ENCODE measurements at regions not wholly inside any gene's neighbourhood (a gene's known extent, or its start where the extent isn't known, plus 50 kb on each side); places are given as distances from the start of the nearest gene placed in this dataset.
"Not testable (repeated sequence)": the region's sequence is repeated elsewhere in the genome, so short reads cannot be mapped to it uniquely, and the experiment has no call there.

- no peak for DNase-seq
Measured at GRCh38 chr6:141208101-141208500, 924.6 kb upstream of the GJE1 start.

DNA sequence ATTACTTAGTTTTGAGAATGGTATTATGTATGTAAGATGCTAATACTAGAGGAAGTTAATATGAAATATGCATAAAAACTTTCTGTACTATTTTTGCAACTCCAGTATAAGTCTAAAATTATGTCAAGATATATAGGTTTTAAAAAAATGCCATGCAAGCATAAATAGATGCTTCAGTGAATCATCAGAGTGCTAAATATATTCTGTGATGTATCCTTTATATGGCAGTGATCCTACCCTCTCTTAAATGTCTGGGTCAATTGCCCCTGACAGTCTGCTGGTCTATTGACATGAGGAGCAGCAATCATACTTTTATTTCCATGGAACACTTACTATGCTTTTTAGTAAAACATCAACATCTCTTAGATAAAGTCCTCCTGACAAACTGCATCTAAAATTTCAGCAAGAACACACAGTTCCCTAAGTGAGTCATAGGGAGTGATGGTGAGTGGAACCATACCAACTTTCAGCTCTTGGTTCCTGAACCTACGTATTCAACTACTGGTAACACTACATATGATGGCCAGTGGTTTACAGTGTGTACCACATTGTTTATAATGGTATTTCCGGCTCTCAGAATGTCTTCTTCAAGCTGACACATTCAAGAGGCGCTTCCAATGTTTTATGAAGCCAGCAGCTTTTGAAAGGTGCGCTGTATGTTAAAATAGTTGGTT, 928.7 kb upstream of the GJE1 start:
- no peak for DNase-seq

- no peak for DNase-seq
Measured at GRCh38 chr6:141202626-141203025, 930.1 kb upstream of the GJE1 start.

DNA sequence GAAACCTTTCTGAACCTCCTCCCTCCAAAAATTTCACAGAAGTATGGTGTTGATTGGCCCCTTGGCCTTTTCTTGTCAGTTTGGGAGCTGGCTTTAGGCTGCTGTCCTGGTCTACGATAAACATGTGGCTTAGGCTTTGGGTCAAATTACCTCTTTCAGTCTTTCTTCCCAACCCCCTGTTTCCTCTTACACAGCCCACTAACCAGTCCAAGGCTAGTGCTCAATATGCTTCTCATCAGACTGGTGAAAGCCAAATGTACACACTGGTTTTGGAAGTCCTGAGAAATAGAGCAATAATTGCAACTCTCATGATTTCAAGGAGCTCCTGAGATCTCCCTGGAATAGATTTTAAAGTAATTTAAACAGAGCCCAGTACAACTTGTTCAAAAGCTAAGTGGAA, 933.7 kb upstream of the GJE1 start:
- no peak for DNase-seq

GRCh38 chr6:141195251-141195832, 937.4 kb upstream of the GJE1 start:
- DNase-seq, result no peak

- no peak for DNase-seq
Measured at GRCh38 chr6:141183368-141183767, 949.4 kb upstream of the GJE1 start.

GRCh38 chr6:141175458-141175857, 957.3 kb upstream of the GJE1 start:
- not testable (repeated sequence) for DNase-seq

DNA sequence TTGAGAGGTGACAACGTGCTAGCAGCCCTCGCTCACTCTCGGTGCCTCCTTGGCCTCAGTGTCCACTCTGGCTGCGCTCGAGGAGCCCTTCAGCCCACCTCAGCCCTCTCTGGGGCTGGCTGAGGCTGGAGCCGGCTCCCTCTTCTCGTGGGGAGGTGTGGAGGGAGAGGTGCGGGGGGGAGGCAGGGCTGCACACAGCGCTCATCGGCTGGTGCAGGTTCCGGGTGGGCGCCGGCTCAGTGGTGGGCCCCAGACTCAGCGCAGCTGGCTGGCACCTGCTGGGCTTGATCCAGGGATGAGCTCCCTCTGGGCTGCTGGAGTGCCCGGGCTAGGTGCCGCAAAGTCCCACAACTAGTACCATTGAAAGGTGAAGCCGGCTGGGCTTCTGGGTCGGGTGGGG, 957.8 kb upstream of the GJE1 start:
- DNase-seq, result no peak

- no peak for DNase-seq
Measured at GRCh38 chr6:141173529-141173928, 959.2 kb upstream of the GJE1 start.

DNA sequence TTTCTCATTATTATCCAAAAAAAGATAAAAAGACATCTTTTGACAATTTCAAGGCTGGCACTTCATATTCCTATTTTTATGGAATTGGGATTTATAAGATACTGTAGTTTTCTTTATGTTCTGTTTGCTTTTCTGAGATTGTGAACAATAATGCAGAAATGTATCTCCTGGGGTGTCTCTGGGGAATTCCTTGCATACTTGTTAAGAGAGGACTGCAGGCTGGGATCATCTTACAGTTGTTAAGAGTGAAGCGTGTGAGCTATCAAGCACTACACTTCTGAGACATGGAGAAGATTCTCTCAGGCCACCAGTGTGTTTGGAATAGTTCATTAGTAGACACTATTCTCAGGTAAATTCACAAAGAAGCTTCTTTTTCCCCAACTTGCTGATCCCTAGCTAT, 963.3 kb upstream of the GJE1 start:
- no peak for DNase-seq

DNA sequence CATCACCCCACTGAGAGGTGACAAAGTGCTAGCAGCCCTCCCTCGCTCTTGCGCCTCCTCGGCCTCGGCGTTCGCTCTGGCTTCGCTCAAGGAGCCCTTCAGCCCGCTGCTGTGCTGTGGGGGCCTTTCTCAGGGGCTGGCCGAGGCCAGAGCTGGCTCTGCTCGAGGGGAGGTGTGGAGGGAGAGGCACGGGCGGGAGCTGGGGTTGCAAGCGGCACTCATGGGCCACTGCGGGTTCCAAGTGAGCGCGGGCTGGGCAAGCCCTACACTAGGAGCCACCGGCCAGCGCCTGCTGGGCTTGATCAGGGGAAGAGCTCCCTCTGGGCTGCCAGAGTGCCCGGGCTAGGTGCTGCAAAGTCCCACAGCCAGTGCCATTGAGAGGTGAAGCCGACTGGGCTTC, 964.8 kb upstream of the GJE1 start:
- no peak for DNase-seq

DNA sequence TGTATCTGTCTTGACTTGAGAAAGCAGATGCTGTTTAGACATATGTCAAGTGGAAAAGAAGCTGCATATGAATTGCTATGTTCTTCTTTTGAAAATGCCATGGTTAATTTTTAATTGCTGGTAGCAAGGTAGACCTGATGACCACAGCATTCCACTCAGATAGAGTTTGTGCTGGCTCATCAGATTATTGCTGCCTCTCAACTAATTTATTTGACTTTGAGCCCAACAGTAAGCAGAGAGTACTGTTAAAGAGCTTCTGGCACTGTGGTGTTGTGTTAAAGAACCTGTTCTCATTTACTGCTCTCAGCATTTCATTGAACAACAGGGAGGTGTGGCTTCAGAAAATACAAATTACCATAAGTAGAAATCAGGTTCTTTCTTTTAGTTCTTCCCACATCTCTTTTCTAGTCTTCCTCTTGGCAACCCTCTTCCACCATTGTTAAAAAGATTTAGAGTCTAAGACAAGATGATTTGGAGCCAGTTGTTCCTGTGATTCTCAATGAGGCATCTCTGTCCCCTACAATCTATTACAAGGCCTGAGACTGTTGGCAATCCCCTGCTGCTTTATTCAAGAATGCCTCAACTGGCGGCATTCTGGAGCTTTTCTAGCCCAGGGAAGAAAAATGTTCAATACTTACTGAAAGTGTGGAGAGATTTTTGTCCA, 967.6 kb upstream of the GJE1 start:
- no peak for DNase-seq

DNA sequence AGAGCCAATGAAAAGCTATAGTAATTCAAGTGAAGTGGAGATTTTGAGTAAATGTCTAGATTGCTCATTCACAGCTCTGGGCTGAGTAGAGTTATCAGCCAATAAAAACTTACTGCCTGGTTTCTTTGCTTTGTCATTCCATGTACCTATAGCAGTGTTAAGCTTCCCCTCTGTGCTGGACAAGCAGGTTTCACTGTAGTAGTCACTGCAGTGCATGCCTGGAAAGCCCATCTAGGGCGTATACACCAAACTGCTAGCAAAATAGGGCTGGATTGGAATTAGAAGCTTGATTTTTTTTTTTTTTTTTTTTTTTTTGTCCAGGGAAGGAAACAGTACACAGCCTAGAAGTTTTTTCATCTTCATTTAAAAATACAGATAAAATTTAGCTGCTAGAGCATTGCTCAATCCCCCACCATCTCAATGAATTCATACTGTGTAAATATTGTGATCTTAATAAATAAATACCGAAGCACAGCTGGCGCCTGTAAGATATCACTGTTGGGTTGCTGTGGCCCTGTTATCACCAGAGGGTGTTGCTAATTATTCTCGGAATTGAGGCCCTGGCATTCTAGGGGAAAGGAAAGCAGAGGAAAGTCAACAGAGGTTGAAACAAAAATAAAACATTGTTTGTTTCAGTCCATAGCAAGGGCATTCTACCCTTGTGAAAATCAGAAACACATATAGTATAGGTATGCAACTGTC, 968.5 kb upstream of the GJE1 start:
- DNase-seq, result no peak

DNA sequence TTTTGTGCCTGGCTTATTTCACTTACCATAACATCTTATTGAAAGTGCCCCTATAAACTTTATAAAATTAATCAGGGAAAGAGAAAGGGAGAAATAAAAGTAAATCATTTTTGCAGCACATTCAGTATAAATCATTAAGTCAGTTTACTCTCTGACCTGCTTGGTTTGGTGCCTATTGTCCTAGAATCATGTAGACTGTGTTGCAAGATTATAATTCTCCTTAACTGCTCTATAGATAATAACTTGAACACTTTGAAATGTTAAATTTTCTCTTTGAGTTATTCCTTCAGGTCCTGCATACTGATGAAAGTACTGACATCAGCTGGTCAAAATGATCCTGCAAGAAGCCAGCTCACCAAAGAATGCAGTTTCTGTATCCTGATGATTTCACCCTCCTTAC, 969.6 kb upstream of the GJE1 start:
- no peak for DNase-seq

- no peak for DNase-seq
Measured at GRCh38 chr6:141158740-141159139, 974.0 kb upstream of the GJE1 start.

DNA sequence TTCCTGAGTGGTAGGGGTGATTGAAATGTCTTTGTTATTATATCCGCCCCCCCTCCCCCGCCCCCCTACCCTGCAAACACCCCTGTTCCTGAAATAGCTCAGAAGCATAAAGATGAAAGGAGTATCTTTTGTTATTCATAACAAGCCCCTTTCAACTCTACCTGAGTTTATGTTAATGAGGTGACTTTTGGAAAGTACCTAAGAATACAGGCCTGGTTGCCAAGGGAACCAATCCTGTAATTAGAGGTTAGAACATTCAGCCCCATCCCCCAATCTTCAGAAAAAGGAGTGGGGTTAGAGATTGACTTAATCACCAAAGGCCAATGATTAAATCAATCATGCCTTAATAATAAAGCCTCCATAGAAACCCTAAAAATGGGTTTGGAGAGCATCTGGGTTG, 979.2 kb upstream of the GJE1 start:
- DNase-seq, result peak; percentile 8

GRCh38 chr6:141152951-141153350, 979.8 kb upstream of the GJE1 start:
- DNase-seq, result no peak

DNA sequence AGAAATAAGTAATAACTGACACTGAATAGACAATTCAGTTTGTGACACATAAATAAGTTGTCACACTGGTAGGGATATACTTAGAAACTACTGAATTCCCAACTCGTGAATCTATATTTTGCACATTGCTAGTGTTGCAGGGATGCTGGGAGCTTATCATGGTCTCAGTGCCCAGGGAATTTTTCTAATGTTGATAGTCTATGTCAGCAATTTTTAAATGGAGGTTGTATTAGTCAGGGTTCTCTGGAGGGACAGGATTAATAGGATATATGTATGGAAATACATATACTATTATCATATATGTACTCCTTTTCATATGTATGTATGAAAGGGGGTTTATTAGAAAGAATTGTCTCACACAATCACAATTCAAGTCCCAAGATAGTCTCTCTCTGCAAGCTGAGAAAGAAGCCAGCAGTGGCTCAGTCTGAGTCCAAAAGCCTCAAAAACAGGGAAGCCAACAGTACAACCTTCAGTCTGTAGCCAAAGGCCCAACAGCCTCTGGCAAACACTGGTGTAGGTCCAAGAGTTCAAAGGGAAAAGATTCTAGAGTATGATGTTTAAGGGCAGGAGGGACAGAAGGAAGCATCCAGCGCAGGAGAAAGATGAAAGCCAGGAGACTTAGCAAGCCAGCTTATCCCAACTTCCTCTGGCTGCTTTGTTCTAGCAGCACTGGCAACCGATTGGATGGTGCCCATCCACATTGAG, 980.9 kb upstream of the GJE1 start:
- no peak for DNase-seq

DNA sequence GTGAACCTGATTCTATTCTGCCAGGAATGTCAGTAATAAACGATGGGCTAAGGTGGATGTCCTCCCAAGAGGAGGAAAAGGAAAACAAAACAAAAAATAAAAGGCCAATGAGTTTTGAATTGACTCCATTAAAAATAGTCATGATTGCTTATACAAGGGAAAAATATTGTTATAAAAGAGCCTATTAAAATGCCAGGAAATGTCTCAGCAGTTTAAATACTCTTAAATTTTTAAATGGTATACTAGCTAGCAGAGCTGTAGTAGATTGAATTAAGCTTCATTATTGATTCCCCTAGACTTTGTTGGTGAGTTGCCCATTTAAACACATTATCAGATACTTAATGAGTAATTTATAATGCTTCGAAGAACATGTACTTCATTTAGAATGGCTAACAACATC, 990.9 kb upstream of the GJE1 start:
- no peak for DNase-seq

- DNase-seq, result no peak
Measured at GRCh38 chr6:141140905-141141304, 991.8 kb upstream of the GJE1 start.

DNA sequence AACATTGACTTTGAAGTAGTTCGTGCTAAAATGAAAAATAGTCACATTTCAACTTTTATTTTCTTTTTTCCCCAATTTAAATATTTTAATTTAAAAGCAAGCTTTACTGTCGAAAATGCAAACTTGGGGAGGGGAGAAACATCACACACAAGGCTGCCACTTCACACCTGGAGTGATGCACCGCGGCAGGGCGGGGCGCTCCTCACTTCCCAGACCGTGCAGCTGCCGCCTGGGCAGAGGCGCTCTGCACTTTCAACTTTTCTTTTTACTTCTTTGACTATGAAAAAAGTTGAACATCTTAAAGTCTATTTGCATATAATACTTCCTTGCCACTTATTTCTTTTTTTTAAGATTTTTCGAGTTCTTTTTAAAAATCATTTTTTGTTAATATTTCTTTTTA, 993.3 kb upstream of the GJE1 start:
- DNase-seq, result no peak

GRCh38 chr6:141134723-141135122, 998.0 kb upstream of the GJE1 start:
- no peak for DNase-seq

GRCh38 chr6:141133836-141134235, 998.9 kb upstream of the GJE1 start:
- DNase-seq, result no peak

Measured in activated T-cell treated with anti-CD3 and anti-CD28 coated beads for 4 hours (primary cell).